ENCODE measurements at regions not wholly inside any gene's neighbourhood (a gene's known extent, or its start where the extent isn't known, plus 50 kb on each side); places are given as distances from the start of the nearest gene placed in this dataset.
"Not testable (repeated sequence)": the region's sequence is repeated elsewhere in the genome, so short reads cannot be mapped to it uniquely, and the experiment has no call there.

DNA sequence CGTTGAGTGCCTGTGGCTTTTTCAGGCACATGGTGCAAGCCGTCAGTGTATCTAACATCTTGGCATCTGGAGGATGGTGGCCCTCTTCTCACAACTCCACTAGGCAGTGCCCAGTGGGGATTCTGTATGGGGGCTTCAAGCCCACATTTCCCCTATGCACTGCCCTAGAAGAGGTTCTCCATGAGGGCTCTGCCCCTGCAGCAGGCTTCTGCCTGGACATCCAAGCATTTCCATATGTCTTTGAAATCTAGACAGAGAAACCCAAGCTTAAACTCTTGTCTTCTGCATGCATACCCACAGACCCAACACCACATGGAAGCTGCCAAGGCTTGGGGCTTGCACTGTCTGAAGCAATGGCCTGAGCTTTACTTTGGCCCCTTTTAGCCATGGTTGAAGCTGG, 146.4 kb downstream of the ARL4A start:
- TF ChIP-seq, protein P1, sequence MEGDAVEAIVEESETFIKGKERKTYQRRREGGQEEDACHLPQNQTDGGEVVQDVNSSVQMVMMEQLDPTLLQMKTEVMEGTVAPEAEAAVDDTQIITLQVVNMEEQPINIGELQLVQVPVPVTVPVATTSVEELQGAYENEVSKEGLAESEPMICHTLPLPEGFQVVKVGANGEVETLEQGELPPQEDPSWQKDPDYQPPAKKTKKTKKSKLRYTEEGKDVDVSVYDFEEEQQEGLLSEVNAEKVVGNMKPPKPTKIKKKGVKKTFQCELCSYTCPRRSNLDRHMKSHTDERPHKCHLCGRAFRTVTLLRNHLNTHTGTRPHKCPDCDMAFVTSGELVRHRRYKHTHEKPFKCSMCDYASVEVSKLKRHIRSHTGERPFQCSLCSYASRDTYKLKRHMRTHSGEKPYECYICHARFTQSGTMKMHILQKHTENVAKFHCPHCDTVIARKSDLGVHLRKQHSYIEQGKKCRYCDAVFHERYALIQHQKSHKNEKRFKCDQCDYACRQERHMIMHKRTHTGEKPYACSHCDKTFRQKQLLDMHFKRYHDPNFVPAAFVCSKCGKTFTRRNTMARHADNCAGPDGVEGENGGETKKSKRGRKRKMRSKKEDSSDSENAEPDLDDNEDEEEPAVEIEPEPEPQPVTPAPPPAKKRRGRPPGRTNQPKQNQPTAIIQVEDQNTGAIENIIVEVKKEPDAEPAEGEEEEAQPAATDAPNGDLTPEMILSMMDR (IDR thresholded peaks at IDR 0.05; ENCODE audit: low read length, missing control alignments) = no peak
- H3K4me3 ChIP-seq (replicated peaks; ENCODE audit: low read depth, low read length) = no peak overlapping the region
- no peak for DNase-seq (ENCODE audit: low read depth)

DNA sequence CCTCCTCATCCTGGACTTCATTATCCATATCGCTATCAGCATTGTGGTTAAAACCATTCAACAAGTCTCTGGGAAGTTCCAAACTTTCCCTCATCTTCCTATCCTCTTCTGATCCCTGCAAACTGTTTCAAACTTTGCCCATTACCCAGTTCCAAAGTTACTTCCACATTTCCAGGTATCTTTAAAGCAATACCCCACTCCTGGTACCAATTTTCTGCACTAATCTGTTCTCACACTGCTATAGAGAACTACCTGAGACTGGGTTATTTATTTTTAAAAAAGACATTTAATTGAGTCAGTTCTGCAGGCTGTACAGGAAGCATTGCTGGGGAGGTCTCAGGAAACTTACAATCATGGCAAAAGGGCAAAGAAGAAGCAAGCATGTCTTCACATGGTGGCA, 147.3 kb downstream of the ARL4A start:
- TF ChIP-seq, protein P1 (IDR thresholded peaks at IDR 0.05; ENCODE audit: low read length, missing control alignments) = no peak
- DNase-seq (ENCODE audit: low read depth) = no peak
- H3K4me3 ChIP-seq (replicated peaks; ENCODE audit: low read depth, low read length) = no peak overlapping the region

DNA sequence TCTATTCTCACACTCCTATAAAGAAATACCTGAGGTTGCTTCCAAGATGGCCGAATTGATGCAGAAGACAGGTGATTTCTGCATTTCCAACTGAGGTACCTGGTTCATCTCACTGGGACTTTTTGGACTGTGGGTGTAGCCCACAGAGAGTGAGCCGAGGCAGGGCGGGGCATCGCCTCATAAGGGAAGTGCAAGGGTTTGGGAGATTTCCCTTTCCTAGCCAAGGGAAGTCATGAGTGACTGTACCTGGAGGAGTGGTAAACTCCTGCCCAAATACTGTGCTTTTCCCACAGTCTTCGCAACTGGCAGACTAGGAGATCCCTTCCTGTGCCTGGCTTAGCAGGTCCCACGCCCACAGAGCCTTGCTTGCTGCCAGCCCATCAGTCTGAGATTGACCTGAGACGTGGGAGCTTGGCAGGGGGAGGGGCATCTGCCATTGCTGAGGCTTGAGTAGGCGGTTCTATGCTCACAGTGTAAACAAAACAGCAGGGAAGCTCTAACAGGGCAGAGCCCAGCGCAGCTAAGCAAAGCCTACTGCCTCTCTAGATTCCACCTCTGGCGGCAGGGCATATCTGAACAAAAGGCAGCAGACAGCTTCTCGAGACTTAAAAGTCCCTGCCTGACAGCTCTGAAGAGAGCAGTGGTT, 152.2 kb downstream of the ARL4A start:
- H3K4me3 ChIP-seq (replicated peaks; ENCODE audit: low read depth, low read length) = no peak overlapping the region
- TF ChIP-seq, protein P1 (IDR thresholded peaks at IDR 0.05; ENCODE audit: low read length, missing control alignments) = no peak
- DNase-seq (ENCODE audit: low read depth) = no peak

DNA sequence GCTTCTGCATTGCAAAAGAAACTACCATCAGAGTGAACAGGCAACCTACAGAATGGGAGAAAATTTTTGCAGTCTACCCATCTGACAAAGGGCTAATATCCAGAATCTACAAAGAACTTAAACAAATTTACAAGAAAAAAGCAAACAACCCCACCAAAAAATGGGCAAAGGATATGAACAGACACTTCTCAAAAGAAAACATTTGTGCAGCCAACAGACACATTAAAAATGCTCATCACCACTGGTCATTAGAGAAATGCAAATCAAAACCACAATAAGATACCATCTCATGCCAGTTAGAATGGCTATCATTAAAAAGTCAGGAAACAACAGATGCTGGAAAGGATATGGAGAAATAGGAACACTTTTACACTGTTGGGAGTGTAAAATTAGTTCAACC, 157.3 kb downstream of the ARL4A start:
- DNase-seq (ENCODE audit: low read depth); H3K4me3 ChIP-seq (replicated peaks; ENCODE audit: low read depth, low read length): not testable (repeated sequence)

DNA sequence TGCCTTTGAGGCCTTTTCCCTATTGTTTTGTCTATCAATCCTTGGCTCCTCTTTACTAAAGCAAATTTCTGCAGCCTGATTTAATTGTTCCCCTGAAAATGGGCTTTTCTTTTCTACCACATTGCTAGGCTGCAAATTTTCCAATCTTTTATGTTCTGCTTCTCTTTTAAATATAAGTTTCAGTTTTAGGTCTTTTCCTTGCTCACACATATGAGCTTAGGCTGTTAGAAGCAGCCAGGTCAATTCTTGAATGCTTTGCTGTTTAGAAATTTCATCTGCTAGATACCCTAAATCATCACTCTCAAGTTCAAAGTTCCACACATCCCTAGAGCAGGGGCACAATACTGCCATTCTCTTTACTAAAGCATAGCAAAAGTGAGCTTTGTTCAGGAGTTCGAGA, 159.6 kb downstream of the ARL4A start:
- no peak overlapping the region for H3K4me3 ChIP-seq (replicated peaks; ENCODE audit: low read depth, low read length)
- DNase-seq (ENCODE audit: low read depth) = no peak
- TF ChIP-seq, protein P1 (IDR thresholded peaks at IDR 0.05; ENCODE audit: low read length, missing control alignments) = no peak

GRCh38 chr7:12851142-12851541, 163.7 kb downstream of the ARL4A start:
- DNase-seq (ENCODE audit: low read depth) = no peak
- TF ChIP-seq, protein P1 (IDR thresholded peaks at IDR 0.05; ENCODE audit: low read length, missing control alignments) = no peak

DNA sequence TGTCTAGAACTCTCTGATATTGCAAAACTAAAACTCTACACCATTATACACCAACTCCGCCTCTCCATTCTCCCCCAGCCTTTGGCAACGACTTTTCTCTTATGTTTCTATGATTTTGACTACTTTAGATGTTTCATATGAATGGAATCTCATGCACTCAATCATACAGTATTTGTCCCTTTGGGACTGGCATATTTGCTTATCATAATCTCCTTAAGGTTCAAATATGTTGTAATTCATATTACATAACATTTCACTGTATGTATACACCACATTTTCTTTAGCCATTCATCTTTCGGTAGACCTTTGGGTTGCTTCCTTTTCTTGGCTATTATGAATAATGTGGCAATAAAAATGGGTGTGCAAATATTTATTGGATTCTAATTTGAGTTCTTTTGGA, 164.4 kb downstream of the ARL4A start:
- H3K4me3 ChIP-seq (replicated peaks; ENCODE audit: low read depth, low read length) = no peak overlapping the region
- TF ChIP-seq, protein P1 (IDR thresholded peaks at IDR 0.05; ENCODE audit: low read length, missing control alignments) = no peak
- peak; percentile 22 for DNase-seq (ENCODE audit: low read depth)

More at GRCh38 chr7:12851142-12851541, 163.7 kb downstream of the ARL4A start:
- no peak overlapping the region for H3K4me3 ChIP-seq (replicated peaks; ENCODE audit: low read depth, low read length)
